ENCODE measurements at regions not wholly inside any gene's neighbourhood (a gene's known extent, or its start where the extent isn't known, plus 50 kb on each side); places are given as distances from the start of the nearest gene placed in this dataset.

- TF ChIP-seq NBN (IDR thresholded peaks at IDR 0.05), result no peak
- TF ChIP-seq POU2F2 (IDR thresholded peaks at IDR 0.05; ENCODE audit: borderline replicate concordance, low read depth, low read length), result no peak
Observed at GRCh38 chr2:82043867-82044266, 1739.3 kb upstream of the LRRTM1 start (continued).

GRCh38 chr2:82027921-82028615, 1723.5 kb upstream of the LRRTM1 start:
- ChIA-PET SMC1A (ENCODE audit: uncharacterized antibody, unreplicated experiment) (interaction anchor here (1.0 kb wide), 1 partner anchor 13 kb away, joined by 3 read pairs; no protein-coding TSS in a partner anchor), POLR2A (no interaction called here), CTCF (no interaction called here), RAD21 (ENCODE audit: unreplicated experiment) (no interaction called here)
- Histone ChIP-seq H3K4me1 (ENCODE audit: control insufficient read depth, insufficient read depth, low read length) (no peaks in the 10 kb centered on the region), H3K36me3 (ENCODE audit: control insufficient read depth in 2 of 2, insufficient read depth in 2 of 2, low read length in 1 of 2) (no peaks in the 10 kb centered on the region), H3K9me3 (replicated peaks; ENCODE audit: control insufficient read depth, insufficient read depth, low read length) (no peaks in the 10 kb centered on the region), H3K4me2 (ENCODE audit: control insufficient read depth, insufficient read depth) (no peak overlapping the region), H3K27ac (ENCODE audit: control insufficient read depth, insufficient read depth) (no peak overlapping the region), H3K27me3 (replicated peaks in 1 of 2; ENCODE audit: control insufficient read depth in 2 of 2, insufficient read depth in 2 of 2, low read length in 1 of 2) (no peaks in the 10 kb centered on the region), H3K9ac (ENCODE audit: control insufficient read depth, insufficient read depth, low read length) (no peak overlapping the region), H3K79me2 (ENCODE audit: control insufficient read depth, insufficient read depth, low read length) (no peaks in the 10 kb centered on the region), H3K4me3 (no peak overlapping the region), H4K20me1 (ENCODE audit: control insufficient read depth, insufficient read depth) (no peaks in the 10 kb centered on the region), H2AFZ (ENCODE audit: control insufficient read depth, low read depth, low read length) (no peak overlapping the region)
- ATAC-seq, result no peak
- no peak for DNase-seq (ENCODE audit: low read depth, low spot score)
- intact Hi-C loops (cut with micrococcal nuclease; ENCODE audit: unreplicated experiment), result no loop called here
- in situ Hi-C loops (cut with MboI), result no loop called here
- no TSS peak for BruUV-seq (replicated peaks)
- TF ChIP-seq HDAC2 (IDR thresholded peaks at IDR 0.05) (no peak), IRF3 (IDR thresholded peaks at IDR 0.05) (no peak), PML (IDR thresholded peaks at IDR 0.05; ENCODE audit: low read length) (no peak), SUZ12 (IDR thresholded peaks at IDR 0.05; ENCODE audit: unreplicated experiment) (no peak), WRNIP1 (IDR thresholded peaks at IDR 0.05; ENCODE audit: borderline replicate concordance, low read depth, low read length) (no peak), ZNF384 (IDR thresholded peaks at IDR 0.05; ENCODE audit: borderline replicate concordance, low read depth, low read length) (no peak), USF1 (IDR thresholded peaks at IDR 0.05; ENCODE audit: borderline replicate concordance, extremely low read length, insufficient read depth, low read depth, low read length) (no peak), SMARCA5 (IDR thresholded peaks at IDR 0.05) (no peak), MXI1 (IDR thresholded peaks at IDR 0.05; ENCODE audit: low read depth, low read length) (no peak), HDGF (IDR thresholded peaks at IDR 0.05) (no peak), SPI1 (IDR thresholded peaks at IDR 0.05; ENCODE audit: borderline replicate concordance, insufficient read depth, low read depth, low read length) (no peak), FOS (IDR thresholded peaks at IDR 0.05; ENCODE audit: borderline replicate concordance, extremely low read depth, insufficient read length) (no peak), NBN (IDR thresholded peaks at IDR 0.05) (no peak), ZBTB11 (CRISPR knock-in tag; IDR thresholded peaks at IDR 0.05) (no peak), SRF (IDR thresholded peaks at IDR 0.05; ENCODE audit: low read depth in 2 of 2, low read length in 2 of 2) (no peak)
- WGBS (ENCODE audit: insufficient coverage, insufficient replicate concordance, low lambda C conversion rate, missing lambda C conversion rate), result 14% methylated on average over 5 of the region's 5 CpGs
- no peak for FAIRE-seq
